ENCODE measurements at regions not wholly inside any gene's neighbourhood (a gene's known extent, or its start where the extent isn't known, plus 50 kb on each side); places are given as distances from the start of the nearest gene placed in this dataset.

DNA sequence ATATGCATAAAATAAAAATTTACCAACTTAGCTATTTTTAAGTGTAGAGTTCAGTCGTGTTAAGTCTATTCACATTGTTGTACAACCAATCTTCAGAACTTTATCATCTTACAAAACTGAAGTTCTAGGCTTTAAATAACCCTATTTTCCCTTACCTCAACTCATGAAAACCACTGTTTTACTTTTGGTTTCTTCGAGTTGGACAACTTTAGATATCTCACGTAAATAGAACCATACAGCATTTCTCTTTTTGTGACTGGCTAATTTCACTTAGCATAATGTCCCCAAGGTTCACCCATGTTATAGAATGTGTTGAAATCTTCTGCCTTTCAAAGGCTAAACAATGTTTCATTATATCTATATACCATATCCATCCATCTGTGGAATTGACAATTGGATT, 819.0 kb upstream of the ADGRL4 start:
- TF ChIP-seq CTCF (IDR thresholded peaks at IDR 0.05; ENCODE audit: poor library complexity, severe bottlenecking): no peak
- no peak for TF ChIP-seq EZH2 (IDR thresholded peaks at IDR 0.05; ENCODE audit: borderline replicate concordance, insufficient read depth, low read length, poor library complexity, severe bottlenecking)
- no peak for TF ChIP-seq MXI1 (conservative IDR thresholded peaks at IDR 0.05; ENCODE audit: poor library complexity, severe bottlenecking)
- TF ChIP-seq SMC3 (conservative IDR thresholded peaks at IDR 0.05; ENCODE audit: poor library complexity): no peak
- TF ChIP-seq RAD21 (conservative IDR thresholded peaks at IDR 0.05): no peak
- TF ChIP-seq TAF1 (IDR thresholded peaks at IDR 0.05; ENCODE audit: low read depth): no peak
- TF ChIP-seq POLR2AphosphoS5 (IDR thresholded peaks at IDR 0.05): no peak
- no peak for TF ChIP-seq EP300 (conservative IDR thresholded peaks at IDR 0.05; ENCODE audit: poor library complexity, severe bottlenecking)
- TF ChIP-seq, protein P1, sequence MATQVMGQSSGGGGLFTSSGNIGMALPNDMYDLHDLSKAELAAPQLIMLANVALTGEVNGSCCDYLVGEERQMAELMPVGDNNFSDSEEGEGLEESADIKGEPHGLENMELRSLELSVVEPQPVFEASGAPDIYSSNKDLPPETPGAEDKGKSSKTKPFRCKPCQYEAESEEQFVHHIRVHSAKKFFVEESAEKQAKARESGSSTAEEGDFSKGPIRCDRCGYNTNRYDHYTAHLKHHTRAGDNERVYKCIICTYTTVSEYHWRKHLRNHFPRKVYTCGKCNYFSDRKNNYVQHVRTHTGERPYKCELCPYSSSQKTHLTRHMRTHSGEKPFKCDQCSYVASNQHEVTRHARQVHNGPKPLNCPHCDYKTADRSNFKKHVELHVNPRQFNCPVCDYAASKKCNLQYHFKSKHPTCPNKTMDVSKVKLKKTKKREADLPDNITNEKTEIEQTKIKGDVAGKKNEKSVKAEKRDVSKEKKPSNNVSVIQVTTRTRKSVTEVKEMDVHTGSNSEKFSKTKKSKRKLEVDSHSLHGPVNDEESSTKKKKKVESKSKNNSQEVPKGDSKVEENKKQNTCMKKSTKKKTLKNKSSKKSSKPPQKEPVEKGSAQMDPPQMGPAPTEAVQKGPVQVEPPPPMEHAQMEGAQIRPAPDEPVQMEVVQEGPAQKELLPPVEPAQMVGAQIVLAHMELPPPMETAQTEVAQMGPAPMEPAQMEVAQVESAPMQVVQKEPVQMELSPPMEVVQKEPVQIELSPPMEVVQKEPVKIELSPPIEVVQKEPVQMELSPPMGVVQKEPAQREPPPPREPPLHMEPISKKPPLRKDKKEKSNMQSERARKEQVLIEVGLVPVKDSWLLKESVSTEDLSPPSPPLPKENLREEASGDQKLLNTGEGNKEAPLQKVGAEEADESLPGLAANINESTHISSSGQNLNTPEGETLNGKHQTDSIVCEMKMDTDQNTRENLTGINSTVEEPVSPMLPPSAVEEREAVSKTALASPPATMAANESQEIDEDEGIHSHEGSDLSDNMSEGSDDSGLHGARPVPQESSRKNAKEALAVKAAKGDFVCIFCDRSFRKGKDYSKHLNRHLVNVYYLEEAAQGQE (IDR thresholded peaks at IDR 0.05; ENCODE audit: borderline replicate concordance): no peak

All from neural cell (in vitro differentiated cells).